ENCODE measurements at regions not wholly inside any gene's neighbourhood (a gene's known extent, or its start where the extent isn't known, plus 50 kb on each side); places are given as distances from the start of the nearest gene placed in this dataset.

DNA sequence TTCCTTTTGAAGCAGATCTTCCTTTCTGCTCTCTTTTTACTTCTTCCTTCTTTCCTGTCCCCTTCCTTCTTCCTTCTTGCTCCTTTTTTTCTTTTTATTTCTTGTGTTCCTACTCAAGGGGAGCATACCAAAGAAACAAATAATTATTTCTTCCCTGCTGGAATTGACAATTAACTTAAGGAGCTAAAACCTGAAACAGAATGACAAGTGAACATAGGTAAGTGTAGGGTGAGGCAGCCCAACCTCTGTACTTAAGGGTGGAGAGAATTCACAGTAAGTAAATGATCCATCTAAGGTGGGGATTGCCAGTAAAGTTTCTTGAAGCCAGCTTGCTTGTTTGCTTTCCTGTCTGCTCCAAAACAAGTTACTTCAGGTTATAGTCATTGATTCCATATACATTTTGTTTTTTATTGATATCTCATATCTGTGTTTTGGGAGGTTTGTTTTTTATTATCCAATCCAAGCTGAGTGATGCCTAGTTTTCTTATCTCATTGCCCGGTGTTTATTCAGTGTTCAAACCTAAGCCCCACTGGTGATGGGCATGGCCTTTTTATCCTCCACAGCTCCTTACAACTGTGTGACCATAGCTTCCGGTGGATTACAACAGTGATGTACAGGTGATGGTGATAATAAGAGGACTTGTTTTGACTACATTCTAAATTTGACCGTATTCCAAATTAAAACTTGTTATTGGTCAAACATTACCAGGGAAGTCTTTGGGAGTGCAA is 133.2 kb upstream of the IVNS1ABP start:
- Histone ChIP-seq H3K4me1 (no peaks in the 10 kb centered on the region), H3K27ac (no peak overlapping the region), H3K4me3 (no peak overlapping the region), H3K9me3 (no peaks in the 10 kb centered on the region), H3K36me3 (no peaks in the 10 kb centered on the region), H3K27me3 (no peaks in the 10 kb centered on the region)
- no peak for TF ChIP-seq POLR2A (IDR thresholded peaks at IDR 0.05)
- TF ChIP-seq CTCF (IDR thresholded peaks at IDR 0.05), result no peak
- DNase-seq, result no peak
- intact Hi-C loops (cut with DNase I; ENCODE audit: low total_unique reads), result no loop called here

DNA sequence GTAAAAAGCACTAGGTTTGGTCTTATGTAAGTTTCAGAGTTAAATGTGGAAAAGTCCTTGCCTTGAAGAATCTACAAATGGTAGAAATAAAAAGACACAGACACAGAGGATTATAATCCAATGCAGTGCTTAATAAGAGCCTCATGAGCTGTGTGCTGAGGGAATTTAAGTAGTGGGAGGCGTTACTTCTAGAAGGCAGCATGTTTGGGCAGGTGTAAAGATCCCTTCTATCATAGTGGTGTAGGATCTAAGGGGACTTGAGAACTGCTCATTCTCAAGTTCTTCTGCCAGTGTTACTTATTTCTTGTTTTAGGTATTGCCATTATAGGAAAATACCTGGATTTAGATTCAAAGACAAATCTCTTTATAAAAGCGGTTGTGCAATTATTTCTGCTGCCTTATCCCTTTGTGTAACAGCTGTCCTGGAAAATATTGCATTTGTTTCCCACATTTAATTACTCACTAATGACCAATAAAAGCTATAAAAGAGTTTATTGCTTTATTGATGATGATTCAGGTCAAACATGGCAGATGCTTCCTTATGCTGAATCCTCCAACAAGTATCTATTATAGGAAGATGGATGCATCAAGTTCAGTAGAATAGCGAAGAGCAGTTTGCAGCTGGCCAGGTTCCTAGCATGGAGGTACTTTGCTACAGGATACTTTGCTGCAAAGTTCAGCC is 132.5 kb upstream of the IVNS1ABP start:
- DNase-seq, result no peak
- intact Hi-C loops (cut with DNase I; ENCODE audit: low total_unique reads), result no loop called here

DNA sequence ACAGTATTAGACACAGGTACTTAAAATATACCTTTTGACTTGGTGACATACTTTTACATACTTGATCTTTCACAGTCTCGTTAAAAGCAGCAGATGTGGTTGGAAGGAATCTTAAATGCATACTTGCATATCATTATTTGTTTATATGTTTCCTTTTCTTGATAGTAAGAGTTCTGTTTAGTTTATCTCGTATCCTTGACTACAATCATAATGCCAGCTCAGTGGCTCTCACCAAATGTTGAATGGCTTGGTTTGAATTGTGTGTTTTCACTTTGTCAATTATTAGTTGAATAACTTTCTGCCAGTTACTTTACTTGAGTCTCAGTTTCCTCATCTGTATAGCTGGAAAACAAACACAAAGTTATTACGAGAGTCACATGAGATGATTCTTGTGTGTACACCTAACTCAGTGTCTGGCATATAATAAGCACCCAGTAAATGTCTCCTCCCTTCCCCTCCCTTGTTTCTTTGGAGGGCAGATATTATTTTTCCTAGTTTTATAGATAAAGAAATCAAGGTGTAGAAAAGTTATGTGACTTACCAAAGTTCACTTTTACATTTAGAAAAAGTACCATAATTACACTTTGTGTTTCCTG is 131.6 kb upstream of the IVNS1ABP start:
- Histone ChIP-seq H3K27me3 (no peaks in the 10 kb centered on the region), H3K36me3 (no peaks in the 10 kb centered on the region), H3K9me3 (no peaks in the 10 kb centered on the region), H3K27ac (no peak overlapping the region), H3K4me3 (no peak overlapping the region), H3K4me1 (no peaks in the 10 kb centered on the region)
- intact Hi-C loops (cut with DNase I; ENCODE audit: low total_unique reads), result no loop called here
- TF ChIP-seq CTCF (IDR thresholded peaks at IDR 0.05) (no peak), POLR2A (IDR thresholded peaks at IDR 0.05) (no peak)
- DNase-seq, result no peak

More for the DNA sequence above, 132.5 kb upstream of the IVNS1ABP start:
- no peaks in the 10 kb centered on the region for H3K36me3 ChIP-seq
- no peaks in the 10 kb centered on the region for H3K9me3 ChIP-seq
- no peak overlapping the region for H3K27ac ChIP-seq
- no peak overlapping the region for H3K4me3 ChIP-seq
- H3K4me1 ChIP-seq, result no peaks in the 10 kb centered on the region
- no peak for TF ChIP-seq CTCF (IDR thresholded peaks at IDR 0.05)
- TF ChIP-seq POLR2A (IDR thresholded peaks at IDR 0.05), result no peak
- no peaks in the 10 kb centered on the region for H3K27me3 ChIP-seq

- no peaks in the 10 kb centered on the region for H3K9me3 ChIP-seq
- intact Hi-C loops (cut with DNase I; ENCODE audit: low total_unique reads), result no loop called here
- no peak overlapping the region for H3K27ac ChIP-seq
- H3K4me1 ChIP-seq, result no peaks in the 10 kb centered on the region
- H3K36me3 ChIP-seq, result no peaks in the 10 kb centered on the region
- no peak for DNase-seq
- TF ChIP-seq CTCF (IDR thresholded peaks at IDR 0.05) (no peak), POLR2A (IDR thresholded peaks at IDR 0.05) (no peak)
- no peak overlapping the region for H3K4me3 ChIP-seq
- no peaks in the 10 kb centered on the region for H3K27me3 ChIP-seq
Measured at GRCh38 chr1:185446131-185446530, 129.1 kb upstream of the IVNS1ABP start.

GRCh38 chr1:185445594-185445993 is 128.6 kb upstream of the IVNS1ABP start:
- Histone ChIP-seq H3K4me3 (no peak overlapping the region), H3K36me3 (no peaks in the 10 kb centered on the region), H3K4me1 (no peaks in the 10 kb centered on the region), H3K27me3 (no peaks in the 10 kb centered on the region), H3K27ac (no peak overlapping the region), H3K9me3 (no peaks in the 10 kb centered on the region)
- TF ChIP-seq POLR2A (IDR thresholded peaks at IDR 0.05) (no peak), CTCF (IDR thresholded peaks at IDR 0.05) (no peak)
- no peak for DNase-seq
- intact Hi-C loops (cut with DNase I; ENCODE audit: low total_unique reads), result no loop called here
